ENCODE measurements at regions not wholly inside any gene's neighbourhood (a gene's known extent, or its start where the extent isn't known, plus 50 kb on each side); places are given as distances from the start of the nearest gene placed in this dataset.

DNA sequence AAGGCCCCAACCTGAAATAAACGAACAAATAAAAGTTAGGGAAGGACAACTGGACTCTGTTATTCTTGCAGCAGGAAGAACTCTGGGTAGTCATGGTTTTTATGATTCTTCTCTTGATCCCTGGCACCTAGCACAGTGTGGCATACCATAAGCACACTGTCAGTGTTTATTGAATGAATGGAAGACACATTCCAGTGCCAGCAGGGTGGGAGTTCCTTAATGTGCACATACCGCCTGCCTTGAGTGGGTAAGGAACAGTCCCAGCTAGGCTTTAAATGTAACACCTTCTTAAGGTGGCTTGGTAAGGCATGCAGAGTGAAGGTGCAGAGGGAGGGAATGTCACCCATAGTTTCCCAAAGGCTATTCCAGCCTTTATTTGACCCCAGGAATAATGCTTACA, 162.9 kb upstream of the CEP162 start:
- DNase-seq, result no peak
- Histone ChIP-seq H3K27ac (no peak overlapping the region), H3K9me3 (no peaks in the 10 kb centered on the region), H3K27me3 (no peaks in the 10 kb centered on the region), H3K4me1 (no peaks in the 10 kb centered on the region), H3K4me3 (no peak overlapping the region), H3K36me3 (no peaks in the 10 kb centered on the region)
- whole genome bisulfite sequencing, 2 donors (ENCODE audit: low coverage in 1 of 2), result 40 to 43% methylated on average over 1 to 2 of the region's 2 CpGs
- in situ Hi-C loops (cut with MboI; ENCODE audit: low pct_ligation_motif_present in 1 of 4, low pct_unique_long_range_greater_than_20kb in 1 of 4, low sequenced_read_pairs in 3 of 4), result no loop called here
- intact Hi-C loops (cut with DNase I; ENCODE audit: low total_unique reads), result no loop called here
- no peak for TF ChIP-seq POLR2A (IDR thresholded peaks at IDR 0.05)
- TF ChIP-seq POLR2AphosphoS5 (IDR thresholded peaks at IDR 0.05), result no peak
- TF ChIP-seq, protein P1, sequence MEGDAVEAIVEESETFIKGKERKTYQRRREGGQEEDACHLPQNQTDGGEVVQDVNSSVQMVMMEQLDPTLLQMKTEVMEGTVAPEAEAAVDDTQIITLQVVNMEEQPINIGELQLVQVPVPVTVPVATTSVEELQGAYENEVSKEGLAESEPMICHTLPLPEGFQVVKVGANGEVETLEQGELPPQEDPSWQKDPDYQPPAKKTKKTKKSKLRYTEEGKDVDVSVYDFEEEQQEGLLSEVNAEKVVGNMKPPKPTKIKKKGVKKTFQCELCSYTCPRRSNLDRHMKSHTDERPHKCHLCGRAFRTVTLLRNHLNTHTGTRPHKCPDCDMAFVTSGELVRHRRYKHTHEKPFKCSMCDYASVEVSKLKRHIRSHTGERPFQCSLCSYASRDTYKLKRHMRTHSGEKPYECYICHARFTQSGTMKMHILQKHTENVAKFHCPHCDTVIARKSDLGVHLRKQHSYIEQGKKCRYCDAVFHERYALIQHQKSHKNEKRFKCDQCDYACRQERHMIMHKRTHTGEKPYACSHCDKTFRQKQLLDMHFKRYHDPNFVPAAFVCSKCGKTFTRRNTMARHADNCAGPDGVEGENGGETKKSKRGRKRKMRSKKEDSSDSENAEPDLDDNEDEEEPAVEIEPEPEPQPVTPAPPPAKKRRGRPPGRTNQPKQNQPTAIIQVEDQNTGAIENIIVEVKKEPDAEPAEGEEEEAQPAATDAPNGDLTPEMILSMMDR (IDR thresholded peaks at IDR 0.05), result no peak
- TF ChIP-seq EP300 (IDR thresholded peaks at IDR 0.05; ENCODE audit: low read depth), result no peak

DNA sequence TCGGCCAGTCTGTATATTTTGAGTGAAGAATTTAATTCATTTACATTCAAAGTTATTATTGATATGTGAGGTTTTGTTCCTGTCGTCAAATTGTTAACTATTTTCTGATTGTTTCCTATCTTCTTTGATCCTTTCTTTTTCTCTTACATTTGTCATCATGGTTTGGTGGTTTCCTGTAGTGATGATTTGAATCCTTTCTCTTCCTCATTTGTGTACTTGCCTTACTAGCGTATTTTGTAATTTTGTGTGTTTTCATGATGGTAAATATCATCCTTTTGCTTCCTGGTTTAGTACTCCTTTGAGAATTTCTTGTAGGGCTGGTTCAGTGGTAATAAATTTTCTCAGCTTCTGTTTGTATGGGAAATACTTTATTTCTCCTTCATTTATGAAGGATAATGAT, 151.7 kb upstream of the CEP162 start:
- Histone ChIP-seq H3K36me3 (no peaks in the 10 kb centered on the region), H3K27me3 (no peaks in the 10 kb centered on the region), H3K9me3 (peaks cover 3 to 4% of the 10 kb centered on the region in 2 donors), H3K4me1 (no peaks in the 10 kb centered on the region), H3K4me3 (no peak overlapping the region), H3K27ac (no peak overlapping the region)
- DNase-seq, result no peak
- in situ Hi-C loops (cut with MboI; ENCODE audit: low pct_ligation_motif_present in 1 of 4, low pct_unique_long_range_greater_than_20kb in 1 of 4, low sequenced_read_pairs in 3 of 4), result no loop called here
- no peak for TF ChIP-seq EP300 (IDR thresholded peaks at IDR 0.05; ENCODE audit: low read depth)
- TF ChIP-seq, protein P1 (IDR thresholded peaks at IDR 0.05), result no peak
- TF ChIP-seq POLR2A (IDR thresholded peaks at IDR 0.05), result no peak
- TF ChIP-seq POLR2AphosphoS5 (IDR thresholded peaks at IDR 0.05), result no peak
- intact Hi-C loops (cut with DNase I; ENCODE audit: low total_unique reads), result no loop called here
- WGBS, 2 donors (ENCODE audit: low coverage in 1 of 2), result 73 to 87% methylated on average over 2 to 3 of the region's 3 CpGs

DNA sequence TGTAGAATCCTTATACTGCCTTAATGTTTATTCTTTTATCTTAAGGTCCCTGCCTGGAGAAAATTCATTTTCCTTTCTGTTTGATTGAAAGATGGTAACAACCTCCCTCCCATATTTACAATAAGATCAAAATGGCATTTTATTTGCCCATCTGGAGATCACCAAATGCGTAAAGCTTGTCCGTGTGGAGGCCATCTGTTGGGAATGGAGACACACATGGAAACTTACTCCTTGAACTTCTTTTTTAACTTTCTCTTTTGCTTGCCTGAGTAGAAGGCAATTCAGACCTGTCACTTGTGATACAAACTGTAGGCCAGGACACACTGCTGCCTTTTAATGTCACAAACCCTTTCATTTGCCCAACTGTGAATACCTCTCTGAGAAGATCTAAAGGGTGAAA, 144.8 kb upstream of the CEP162 start:
- 81 to 90% methylated on average over 2 of the region's 2 CpGs for WGBS, 2 donors (ENCODE audit: low coverage in 1 of 2)
- Histone ChIP-seq H3K36me3 (no peaks in the 10 kb centered on the region), H3K9me3 (no peaks in the 10 kb centered on the region), H3K4me1 (no peaks in the 10 kb centered on the region), H3K27me3 (no peaks in the 10 kb centered on the region), H3K27ac (no peak overlapping the region), H3K4me3 (no peak overlapping the region)
- DNase-seq, result no peak
- no peak for TF ChIP-seq POLR2A (IDR thresholded peaks at IDR 0.05)
- TF ChIP-seq, protein P1 (IDR thresholded peaks at IDR 0.05), result no peak
- no peak for TF ChIP-seq POLR2AphosphoS5 (IDR thresholded peaks at IDR 0.05)
- TF ChIP-seq EP300 (IDR thresholded peaks at IDR 0.05; ENCODE audit: low read depth), result no peak
- in situ Hi-C loops (cut with MboI; ENCODE audit: low pct_ligation_motif_present in 1 of 4, low pct_unique_long_range_greater_than_20kb in 1 of 4, low sequenced_read_pairs in 3 of 4), result no loop called here
- intact Hi-C loops (cut with DNase I; ENCODE audit: low total_unique reads), result no loop called here

DNA sequence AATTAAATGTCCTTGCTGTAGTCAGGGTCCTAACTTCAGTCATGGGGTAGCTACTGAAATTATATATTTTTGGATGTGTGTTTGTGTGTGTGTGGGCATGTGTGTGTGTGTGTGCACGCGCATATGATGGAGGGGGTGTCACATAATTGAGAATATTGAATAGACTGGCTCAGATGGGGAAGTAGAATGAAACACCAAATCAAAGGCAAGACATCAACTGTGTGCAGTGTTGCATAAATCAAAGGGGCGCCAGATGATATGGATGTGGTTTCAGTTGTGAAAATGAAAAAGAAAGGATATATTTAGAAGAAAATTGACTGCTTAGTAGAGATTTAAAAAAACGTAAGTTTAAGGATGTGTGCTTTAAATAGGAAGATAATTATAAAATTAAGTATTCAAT, 144.2 kb upstream of the CEP162 start:
- no peaks in the 10 kb centered on the region for H3K36me3 ChIP-seq
- H3K4me1 ChIP-seq, result no peaks in the 10 kb centered on the region
- no peaks in the 10 kb centered on the region for H3K27me3 ChIP-seq
- H3K27ac ChIP-seq, result no peak overlapping the region
- TF ChIP-seq POLR2AphosphoS5 (IDR thresholded peaks at IDR 0.05) (no peak), EP300 (IDR thresholded peaks at IDR 0.05; ENCODE audit: low read depth) (no peak), POLR2A (IDR thresholded peaks at IDR 0.05) (no peak)
- TF ChIP-seq, protein P1 (IDR thresholded peaks at IDR 0.05), result no peak
- 61 to 78% methylated on average over 4 of the region's 4 CpGs for WGBS, 2 donors (ENCODE audit: low coverage in 1 of 2)
- no peaks in the 10 kb centered on the region for H3K9me3 ChIP-seq
- DNase-seq, result no peak
- in situ Hi-C loops (cut with MboI; ENCODE audit: low pct_ligation_motif_present in 1 of 4, low pct_unique_long_range_greater_than_20kb in 1 of 4, low sequenced_read_pairs in 3 of 4), result no loop called here
- intact Hi-C loops (cut with DNase I; ENCODE audit: low total_unique reads), result no loop called here
- H3K4me3 ChIP-seq, result no peak overlapping the region
